GM23248 (cell line): ENCODE measurements at regions not wholly inside any gene's neighbourhood (a gene's known extent, or its start where the extent isn't known, plus 50 kb on each side); places are given as distances from the start of the nearest gene placed in this dataset.

Experiments used
- EZH2 ChIP-seq: fragments of 200-600 bp; sonication (generic); IDR thresholded peaks from 2 replicates; pipeline ENCODE4 v1.6.1; 2018; ENCODE audit warnings: antibody characterized with exemption, mild to moderate bottlenecking; ENCODE audit not compliant: insufficient read depth, poor library complexity, severe bottlenecking
- EZH2phosphoT487 ChIP-seq: fragments of 200-600 bp; sonication (generic); IDR thresholded peaks from 2 replicates; pipeline ENCODE4 v1.6.1; 2018; ENCODE audit warnings: antibody characterized with exemption, moderate library complexity, mild to moderate bottlenecking, low read depth; ENCODE audit not compliant: insufficient read depth

- no peak for TF ChIP-seq EZH2phosphoT487
- TF ChIP-seq EZH2, result no peak
Observed at GRCh38 chr9:22307013-22307711, 139.5 kb upstream of the DMRTA1 start.
